Iris pigment epithelial cell (primary cell): ENCODE measurements at regions not wholly inside any gene's neighbourhood (a gene's known extent, or its start where the extent isn't known, plus 50 kb on each side); places are given as distances from the start of the nearest gene placed in this dataset.

ENCODE experiments used
- DNase-seq: peaks from one replicate; pipeline ENCODE4 v3.0.0-alpha.2; 2011; ENCODE audit warnings: low read depth

DNA sequence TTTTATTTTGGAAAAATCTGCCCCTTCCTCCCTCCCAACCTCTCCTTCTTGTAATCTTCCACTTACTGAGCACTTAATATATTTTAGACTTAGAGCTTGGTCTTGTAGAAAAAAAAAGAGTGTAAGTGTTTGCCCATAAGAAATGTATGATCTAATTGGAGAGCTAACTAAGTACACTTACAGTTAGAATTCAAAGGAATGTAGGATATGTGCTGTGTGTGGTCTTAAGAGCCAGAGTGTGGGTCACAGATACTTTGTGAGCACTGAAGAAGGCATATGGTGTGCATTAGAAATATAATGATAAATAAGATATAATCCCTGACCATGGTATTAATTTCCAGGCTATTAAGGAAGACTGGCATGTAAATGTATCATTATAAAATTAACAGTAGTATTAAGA is 91.8 kb upstream of the ZNF521 start:
- DNase-seq = no peak

DNA sequence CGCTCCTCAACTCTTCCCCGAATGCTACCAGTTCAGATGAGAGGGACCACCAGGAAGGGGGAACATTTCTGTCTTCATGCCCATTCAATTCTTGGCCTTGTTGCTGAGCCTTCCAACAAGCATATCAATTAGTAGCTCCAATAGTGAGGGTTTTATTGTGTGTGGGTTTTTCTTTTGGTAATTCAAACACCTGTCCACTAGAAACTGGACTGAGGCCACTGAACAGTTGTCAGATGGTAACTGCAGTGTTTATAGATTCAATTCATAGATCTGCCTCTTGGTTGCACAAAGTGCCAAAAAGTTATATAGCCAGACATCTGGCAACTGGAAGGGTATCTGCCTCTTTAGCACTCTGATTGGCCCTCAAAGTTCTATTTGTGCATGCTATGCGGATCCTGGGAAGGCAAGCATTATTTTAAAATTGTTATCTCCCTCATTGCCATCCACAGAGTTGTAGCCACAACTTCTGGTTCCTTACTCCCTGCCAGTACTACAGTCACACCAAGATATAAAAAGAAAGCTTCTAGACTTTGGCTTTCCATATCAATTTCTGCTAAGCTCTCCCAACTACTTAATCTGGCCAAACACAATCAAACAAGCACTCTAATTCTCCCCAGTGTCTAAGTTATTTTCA is 83.3 kb upstream of the ZNF521 start:
- no peak for DNase-seq

- peak; percentile 15 for DNase-seq
Observed at GRCh38 chr18:25434745-25435144, 82.8 kb upstream of the ZNF521 start.

GRCh38 chr18:25433590-25433989 is 81.6 kb upstream of the ZNF521 start:
- DNase-seq = no peak

- DNase-seq = no peak
Observed at GRCh38 chr18:25425024-25425423, 73.1 kb upstream of the ZNF521 start.

DNA sequence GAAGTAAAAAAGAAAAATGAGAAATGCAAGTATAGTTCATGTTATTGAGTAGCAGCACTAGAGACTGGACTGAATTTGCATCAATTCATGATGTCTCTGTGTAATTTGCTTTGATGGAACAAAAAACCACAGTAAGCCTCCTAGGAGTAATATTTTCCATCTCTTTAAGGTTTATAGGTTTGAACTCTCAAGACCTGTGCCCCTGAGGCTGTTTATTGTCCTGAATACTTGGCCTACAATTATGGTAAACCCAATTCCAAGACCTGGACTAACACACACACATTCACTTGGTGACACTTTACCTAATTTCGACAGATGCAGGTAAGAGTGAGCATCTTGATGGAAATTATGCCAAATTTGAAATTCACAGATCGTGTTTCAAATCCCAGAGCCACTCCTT is 71.8 kb upstream of the ZNF521 start:
- no peak for DNase-seq

GRCh38 chr18:25423267-25423666 is 71.3 kb upstream of the ZNF521 start:
- DNase-seq = no peak

DNA sequence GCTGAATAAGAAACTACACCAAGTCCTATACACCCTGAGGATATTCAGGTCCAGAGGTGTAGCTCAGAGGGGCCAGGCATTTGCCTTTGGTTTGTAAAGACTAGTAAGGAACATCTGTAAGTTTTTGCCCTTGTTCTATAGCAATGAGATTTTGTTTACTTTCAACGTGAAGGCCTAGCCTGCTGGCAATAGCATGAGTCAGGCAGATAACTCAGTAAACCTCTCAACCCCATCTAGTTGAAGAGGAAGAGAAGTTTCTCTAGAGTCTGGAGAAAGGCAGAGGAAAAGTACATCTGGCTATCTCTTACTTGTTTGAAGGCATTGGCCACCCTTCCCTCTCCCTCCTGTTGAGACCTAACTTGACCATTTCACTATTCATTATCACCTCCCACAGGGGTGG is 70.3 kb upstream of the ZNF521 start:
- peak; percentile 20 for DNase-seq

- DNase-seq = no peak
Observed at GRCh38 chr18:25420077-25420825, 68.3 kb upstream of the ZNF521 start.

DNA sequence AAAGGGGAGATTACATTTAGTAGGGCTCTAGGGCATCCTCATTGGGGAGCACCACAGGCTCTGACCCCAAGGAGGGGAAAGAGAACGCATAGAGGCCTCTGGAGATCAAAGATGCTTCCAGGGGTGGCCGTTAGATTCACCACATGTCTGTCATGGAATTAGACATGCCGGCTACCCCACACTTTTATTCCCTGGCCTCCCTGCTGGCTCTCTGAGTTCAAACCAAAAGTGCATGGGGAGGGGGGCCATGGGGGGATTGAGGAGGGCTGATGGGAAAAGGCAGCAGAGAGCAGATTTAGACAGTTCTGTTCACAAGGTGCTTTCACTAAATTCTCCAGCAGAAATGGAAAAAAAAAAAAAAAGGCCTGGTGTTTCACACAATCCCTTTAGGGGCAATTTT is 64.4 kb upstream of the ZNF521 start:
- DNase-seq = no peak

GRCh38 chr18:25409971-25410370 is 58.0 kb upstream of the ZNF521 start:
- DNase-seq = no peak

- DNase-seq = no peak
Observed at GRCh38 chr18:25408293-25408692, 56.3 kb upstream of the ZNF521 start.
